SK-N-SH treated with all-trans-retinoic acid at 6 μM for 48 hours (cell line): ENCODE measurements at regions not wholly inside any gene's neighbourhood (a gene's known extent, or its start where the extent isn't known, plus 50 kb on each side); places are given as distances from the start of the nearest gene placed in this dataset.

Source experiments
- ATAC-seq: fragments of 200-7000 bp; cut with Tn5 transposase; 3 replicates; pipeline ENCODE4 v1.9.1; 2020; ENCODE audit warnings: mild to moderate bottlenecking, moderate library complexity
- CREB5 ChIP-seq: fragments of 250-450 bp; sonication (Bioruptor Pico); IDR thresholded peaks from 2 replicates; pipeline ENCODE4 v1.5.1; 2020; ENCODE audit warnings: low read depth, mild to moderate bottlenecking, moderate library complexity
- CSDC2 ChIP-seq: fragments of 250-450 bp; sonication (Bioruptor Pico); IDR thresholded peaks from 2 replicates; pipeline ENCODE4 v1.5.0; 2020; ENCODE audit warnings: mild to moderate bottlenecking, moderate library complexity
- GLIS3 ChIP-seq: fragments of 250-450 bp; sonication (Bioruptor Pico); IDR thresholded peaks from 2 replicates; pipeline ENCODE4 v1.5.0; 2020; ENCODE audit warnings: mild to moderate bottlenecking, moderate library complexity
- ISL1 ChIP-seq: fragments of 250-450 bp; sonication (Bioruptor Pico); IDR thresholded peaks from 2 replicates; pipeline ENCODE4 v2.1.2; 2022; ENCODE audit warnings: mild to moderate bottlenecking, moderate library complexity
- OSR1 ChIP-seq: fragments of 250-450 bp; sonication (Bioruptor Pico); IDR thresholded peaks from 2 replicates; pipeline ENCODE4 v1.8.0; 2022; ENCODE audit warnings: moderate library complexity, mild to moderate bottlenecking, inconsistent platforms
- PATZ1 ChIP-seq: fragments of 250-450 bp; sonication (Bioruptor Pico); IDR thresholded peaks from 2 replicates; pipeline ENCODE4 v1.8.0; 2020; ENCODE audit warnings: mild to moderate bottlenecking, moderate library complexity, borderline replicate concordance
- POU6F1 ChIP-seq: fragments of 250-450 bp; sonication (Bioruptor Pico); IDR thresholded peaks from 2 replicates; pipeline ENCODE4 v1.8.0; 2021; ENCODE audit warnings: low read depth, mild to moderate bottlenecking, moderate library complexity, borderline replicate concordance
- PPARA ChIP-seq: fragments of 250-450 bp; sonication (Bioruptor Pico); IDR thresholded peaks from 2 replicates; pipeline ENCODE4 v1.5.0; 2020; ENCODE audit warnings: mild to moderate bottlenecking, borderline replicate concordance
- RARB ChIP-seq: fragments of 250-450 bp; sonication (Bioruptor Pico); IDR thresholded peaks from 2 replicates; pipeline ENCODE4 v1.8.0; 2021; ENCODE audit warnings: mild to moderate bottlenecking, moderate library complexity
- TCF4 ChIP-seq: fragments of 250-450 bp; sonication (Bioruptor Pico); IDR thresholded peaks from 2 replicates; pipeline ENCODE4 v1.8.0; 2021; ENCODE audit warnings: mild to moderate bottlenecking, moderate library complexity, borderline replicate concordance
- TOX ChIP-seq: fragments of 250-450 bp; sonication (Bioruptor Pico); IDR thresholded peaks from 2 replicates; pipeline ENCODE4 v1.8.0; 2021; ENCODE audit warnings: mild to moderate bottlenecking, moderate library complexity, borderline replicate concordance
- TSHZ2 ChIP-seq: fragments of 250-450 bp; sonication (Bioruptor Pico); IDR thresholded peaks from 2 replicates; pipeline ENCODE4 v1.5.0; 2020; ENCODE audit warnings: mild to moderate bottlenecking, moderate library complexity
- ZC3H10 ChIP-seq: fragments of 250-450 bp; sonication (Bioruptor Pico); IDR thresholded peaks from 2 replicates; pipeline ENCODE4 v1.5.1; 2021; ENCODE audit warnings: mild to moderate bottlenecking, moderate library complexity
- ZFP30 ChIP-seq: fragments of 450-650 bp; formaldehyde crosslinking; IDR thresholded peaks from 2 replicates; pipeline ENCODE4 v1.5.0; 2022; ENCODE audit warnings: mild to moderate bottlenecking, moderate library complexity
- ZNF565 ChIP-seq: fragments of 450-650 bp; formaldehyde crosslinking; conservative IDR thresholded peaks from 2 replicates; pipeline ENCODE4 v1.5.0; 2020; ENCODE audit warnings: low read depth, mild to moderate bottlenecking, moderate library complexity
- ZNF70 ChIP-seq: fragments of 450-650 bp; formaldehyde crosslinking; IDR thresholded peaks from 2 replicates; pipeline ENCODE4 v1.5.0; 2020; ENCODE audit warnings: mild to moderate bottlenecking, moderate library complexity
- ZNF8 ChIP-seq: fragments of 450-650 bp; formaldehyde crosslinking; IDR thresholded peaks from 2 replicates; pipeline ENCODE4 v1.5.0; 2020; ENCODE audit warnings: mild to moderate bottlenecking, moderate library complexity
- TF ChIP-seq, protein P1 (sequence below): fragments of 250-450 bp; sonication (Bioruptor Pico); IDR thresholded peaks from 2 replicates; pipeline ENCODE4 v1.5.1; 2021; ENCODE audit warnings: mild to moderate bottlenecking, moderate library complexity

DNA sequence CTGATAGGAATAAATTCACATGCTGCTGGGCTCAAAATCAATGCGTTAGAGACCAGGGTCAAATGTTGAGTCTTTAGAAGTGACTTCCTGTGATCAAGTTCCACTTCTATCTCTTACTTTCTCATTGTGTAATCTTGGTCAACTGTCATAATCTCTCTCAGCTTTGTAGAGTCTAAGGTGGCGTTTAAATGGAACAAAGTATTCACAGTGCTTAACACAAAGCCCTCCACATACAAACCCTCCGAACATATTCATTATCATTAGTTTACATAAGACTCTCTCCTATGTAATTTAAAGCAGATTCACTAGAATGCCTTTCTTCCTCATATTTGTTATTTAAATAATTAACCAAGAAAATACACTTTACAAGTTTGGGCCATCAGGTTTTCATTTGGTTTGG, 1044.1 kb downstream of the EFNB2 start:
- TF ChIP-seq, protein P1, sequence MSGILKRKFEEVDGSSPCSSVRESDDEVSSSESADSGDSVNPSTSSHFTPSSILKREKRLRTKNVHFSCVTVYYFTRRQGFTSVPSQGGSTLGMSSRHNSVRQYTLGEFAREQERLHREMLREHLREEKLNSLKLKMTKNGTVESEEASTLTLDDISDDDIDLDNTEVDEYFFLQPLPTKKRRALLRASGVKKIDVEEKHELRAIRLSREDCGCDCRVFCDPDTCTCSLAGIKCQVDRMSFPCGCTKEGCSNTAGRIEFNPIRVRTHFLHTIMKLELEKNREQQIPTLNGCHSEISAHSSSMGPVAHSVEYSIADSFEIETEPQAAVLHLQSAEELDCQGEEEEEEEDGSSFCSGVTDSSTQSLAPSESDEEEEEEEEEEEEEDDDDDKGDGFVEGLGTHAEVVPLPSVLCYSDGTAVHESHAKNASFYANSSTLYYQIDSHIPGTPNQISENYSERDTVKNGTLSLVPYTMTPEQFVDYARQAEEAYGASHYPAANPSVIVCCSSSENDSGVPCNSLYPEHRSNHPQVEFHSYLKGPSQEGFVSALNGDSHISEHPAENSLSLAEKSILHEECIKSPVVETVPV (CRISPR knock-in tag) = no peak
- TF ChIP-seq ISL1 (CRISPR knock-in tag) = no peak
- TF ChIP-seq ZC3H10 (CRISPR knock-in tag) = no peak
- no peak for ATAC-seq

- no peak for ATAC-seq
Observed at GRCh38 chr13:105485081-105485480, 1050.4 kb downstream of the EFNB2 start.

GRCh38 chr13:105474983-105475610, 1060.4 kb downstream of the EFNB2 start:
- ATAC-seq = peak; percentile 69
- TF ChIP-seq OSR1 (CRISPR knock-in tag) = no peak
- no peak for TF ChIP-seq POU6F1 (CRISPR knock-in tag)
- 0 out of 2 replicates have a peak, but pooled peaks have one; percentile 43 for TF ChIP-seq ZNF70 (CRISPR knock-in tag)
- TF ChIP-seq TOX = no peak
- no peak for TF ChIP-seq PPARA
- TF ChIP-seq PATZ1 (CRISPR knock-in tag) = no peak
- TF ChIP-seq ZC3H10 (CRISPR knock-in tag) = no peak
- TF ChIP-seq ZFP30 (CRISPR knock-in tag) = no peak

More at GRCh38 chr13:105485081-105485480, 1050.4 kb downstream of the EFNB2 start:
- TF ChIP-seq ZC3H10 (CRISPR knock-in tag) = no peak
- TF ChIP-seq ZNF8 (CRISPR knock-in tag) = no peak
- no peak for TF ChIP-seq RARB
- TF ChIP-seq TCF4 (CRISPR knock-in tag) = no peak
- no peak for TF ChIP-seq TSHZ2 (CRISPR knock-in tag)
- no peak for TF ChIP-seq TOX
- no peak for TF ChIP-seq PPARA
- TF ChIP-seq GLIS3 = no peak
- TF ChIP-seq, protein P1 (CRISPR knock-in tag) = no peak
- no peak for TF ChIP-seq CREB5 (CRISPR knock-in tag)
- no peak for TF ChIP-seq OSR1 (CRISPR knock-in tag)
- TF ChIP-seq CSDC2 (CRISPR knock-in tag) = no peak
- TF ChIP-seq ZNF70 (CRISPR knock-in tag) = no peak
- TF ChIP-seq PATZ1 (CRISPR knock-in tag) = no peak
- no peak for TF ChIP-seq ZNF565
